ENCODE measurements at regions not wholly inside any gene's neighbourhood (a gene's known extent, or its start where the extent isn't known, plus 50 kb on each side); places are given as distances from the start of the nearest gene placed in this dataset.

DNA sequence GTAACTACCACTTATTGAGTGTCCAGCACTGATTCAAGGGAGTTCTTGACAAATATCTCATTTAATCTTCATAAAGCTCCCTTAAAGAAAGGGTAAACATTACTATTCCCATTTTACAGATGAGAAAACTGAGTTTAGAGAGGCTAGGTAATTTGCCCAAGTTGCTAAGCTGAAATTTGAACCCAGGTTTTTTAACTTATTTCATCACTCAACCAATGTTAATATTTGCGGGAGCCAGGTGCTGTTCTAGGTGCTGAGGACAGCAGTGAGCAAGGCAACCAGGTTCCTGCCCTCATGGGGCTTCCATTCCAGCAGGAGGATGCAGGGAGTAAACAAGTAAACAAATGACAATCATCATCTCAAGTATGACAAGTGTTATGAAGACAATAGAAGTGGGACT lies 104.0 kb upstream of the LHX1 start:
- no peak overlapping the region for H2AFZ ChIP-seq (ENCODE audit: low read depth, low read length)
- DNase-seq (ENCODE audit: low read depth) (no peak), FAIRE-seq (no peak)
- no peaks in the 10 kb centered on the region for H3K79me2 ChIP-seq (ENCODE audit: insufficient read depth, low read length)
- no peak overlapping the region for H3K9ac ChIP-seq (ENCODE audit: low read length)
- H3K4me3 ChIP-seq (ENCODE audit: insufficient read depth, low read depth, low read length): no peak overlapping the region
- no peaks in the 10 kb centered on the region for H3K4me1 ChIP-seq (ENCODE audit: insufficient read depth, low read length)
- peaks cover 4% of the 10 kb centered on the region for H3K27me3 ChIP-seq (ENCODE audit: insufficient read depth, low read length)
- H3K4me2 ChIP-seq (ENCODE audit: low read length): no peak overlapping the region
- H3K9me3 ChIP-seq (ENCODE audit: insufficient read depth, low read depth, low read length): no peaks in the 10 kb centered on the region
- Mint-ChIP-seq H3K4me1 (ENCODE audit: low read depth, unreplicated experiment) (no peaks in the 10 kb centered on the region), H3K9me3 (ENCODE audit: unreplicated experiment) (no peaks in the 10 kb centered on the region), H3K27ac (ENCODE audit: unreplicated experiment) (no peak overlapping the region), H3K36me3 (ENCODE audit: low read depth, unreplicated experiment) (no peaks in the 10 kb centered on the region), H3K4me3 (ENCODE audit: unreplicated experiment) (no peak overlapping the region), H3K27me3 (ENCODE audit: low read depth, unreplicated experiment) (peaks cover 33% of the 10 kb centered on the region)
- TF ChIP-seq, protein P1, sequence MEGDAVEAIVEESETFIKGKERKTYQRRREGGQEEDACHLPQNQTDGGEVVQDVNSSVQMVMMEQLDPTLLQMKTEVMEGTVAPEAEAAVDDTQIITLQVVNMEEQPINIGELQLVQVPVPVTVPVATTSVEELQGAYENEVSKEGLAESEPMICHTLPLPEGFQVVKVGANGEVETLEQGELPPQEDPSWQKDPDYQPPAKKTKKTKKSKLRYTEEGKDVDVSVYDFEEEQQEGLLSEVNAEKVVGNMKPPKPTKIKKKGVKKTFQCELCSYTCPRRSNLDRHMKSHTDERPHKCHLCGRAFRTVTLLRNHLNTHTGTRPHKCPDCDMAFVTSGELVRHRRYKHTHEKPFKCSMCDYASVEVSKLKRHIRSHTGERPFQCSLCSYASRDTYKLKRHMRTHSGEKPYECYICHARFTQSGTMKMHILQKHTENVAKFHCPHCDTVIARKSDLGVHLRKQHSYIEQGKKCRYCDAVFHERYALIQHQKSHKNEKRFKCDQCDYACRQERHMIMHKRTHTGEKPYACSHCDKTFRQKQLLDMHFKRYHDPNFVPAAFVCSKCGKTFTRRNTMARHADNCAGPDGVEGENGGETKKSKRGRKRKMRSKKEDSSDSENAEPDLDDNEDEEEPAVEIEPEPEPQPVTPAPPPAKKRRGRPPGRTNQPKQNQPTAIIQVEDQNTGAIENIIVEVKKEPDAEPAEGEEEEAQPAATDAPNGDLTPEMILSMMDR (IDR thresholded peaks at IDR 0.05; ENCODE audit: insufficient read depth, low read depth, low read length): no peak
- no peak for TF ChIP-seq EZH2 (IDR thresholded peaks at IDR 0.05; ENCODE audit: insufficient read depth, low read length)
- H4K20me1 ChIP-seq (ENCODE audit: insufficient read depth, low read length): no peaks in the 10 kb centered on the region
- H3K27ac ChIP-seq (ENCODE audit: low read depth, low read length): no peak overlapping the region
- no peaks in the 10 kb centered on the region for H3K36me3 ChIP-seq (ENCODE audit: insufficient read depth, low read length)

DNA sequence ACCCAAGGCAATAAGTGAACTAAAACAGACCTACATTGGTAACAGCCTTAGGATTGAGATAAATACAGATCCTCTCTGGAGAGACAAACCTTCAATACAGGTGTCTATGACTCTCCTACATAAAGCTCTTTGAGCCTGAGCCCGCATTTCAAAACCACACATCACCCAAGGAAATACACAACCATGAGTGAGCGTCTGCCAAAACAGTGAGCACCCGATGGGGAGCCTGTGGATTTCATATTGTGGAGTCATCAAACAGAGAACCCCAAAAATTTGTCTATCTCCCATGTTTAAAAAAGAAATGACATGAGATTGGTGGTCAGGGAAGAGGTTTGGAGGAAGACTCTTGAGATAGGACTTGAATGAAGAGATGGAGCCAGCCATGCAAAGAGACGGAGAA lies 102.2 kb upstream of the LHX1 start:
- H3K4me2 ChIP-seq (ENCODE audit: low read length): no peak overlapping the region
- no peak overlapping the region for H3K27ac ChIP-seq (ENCODE audit: low read depth, low read length)
- H3K27me3 ChIP-seq (ENCODE audit: insufficient read depth, low read length): no peaks in the 10 kb centered on the region
- no peak overlapping the region for H3K4me3 ChIP-seq (ENCODE audit: insufficient read depth, low read depth, low read length)
- FAIRE-seq (no peak), DNase-seq (ENCODE audit: low read depth) (no peak)
- H3K36me3 ChIP-seq (ENCODE audit: insufficient read depth, low read length): no peaks in the 10 kb centered on the region
- H3K4me1 ChIP-seq (ENCODE audit: insufficient read depth, low read length): no peaks in the 10 kb centered on the region
- no peak overlapping the region for H3K9ac ChIP-seq (ENCODE audit: low read length)
- no peak overlapping the region for H3K27ac Mint-ChIP-seq (ENCODE audit: unreplicated experiment)
- TF ChIP-seq, protein P1 (IDR thresholded peaks at IDR 0.05; ENCODE audit: insufficient read depth, low read depth, low read length): no peak
- H3K4me3 Mint-ChIP-seq (ENCODE audit: unreplicated experiment): no peak overlapping the region
- H3K36me3 Mint-ChIP-seq (ENCODE audit: low read depth, unreplicated experiment): no peaks in the 10 kb centered on the region
- no peaks in the 10 kb centered on the region for H4K20me1 ChIP-seq (ENCODE audit: insufficient read depth, low read length)
- H3K79me2 ChIP-seq (ENCODE audit: insufficient read depth, low read length): no peaks in the 10 kb centered on the region
- no peaks in the 10 kb centered on the region for H3K4me1 Mint-ChIP-seq (ENCODE audit: low read depth, unreplicated experiment)
- peaks cover 36% of the 10 kb centered on the region for H3K27me3 Mint-ChIP-seq (ENCODE audit: low read depth, unreplicated experiment)
- no peaks in the 10 kb centered on the region for H3K9me3 ChIP-seq (ENCODE audit: insufficient read depth, low read depth, low read length)
- no peaks in the 10 kb centered on the region for H3K9me3 Mint-ChIP-seq (ENCODE audit: unreplicated experiment)
- no peak overlapping the region for H2AFZ ChIP-seq (ENCODE audit: low read depth, low read length)

DNA sequence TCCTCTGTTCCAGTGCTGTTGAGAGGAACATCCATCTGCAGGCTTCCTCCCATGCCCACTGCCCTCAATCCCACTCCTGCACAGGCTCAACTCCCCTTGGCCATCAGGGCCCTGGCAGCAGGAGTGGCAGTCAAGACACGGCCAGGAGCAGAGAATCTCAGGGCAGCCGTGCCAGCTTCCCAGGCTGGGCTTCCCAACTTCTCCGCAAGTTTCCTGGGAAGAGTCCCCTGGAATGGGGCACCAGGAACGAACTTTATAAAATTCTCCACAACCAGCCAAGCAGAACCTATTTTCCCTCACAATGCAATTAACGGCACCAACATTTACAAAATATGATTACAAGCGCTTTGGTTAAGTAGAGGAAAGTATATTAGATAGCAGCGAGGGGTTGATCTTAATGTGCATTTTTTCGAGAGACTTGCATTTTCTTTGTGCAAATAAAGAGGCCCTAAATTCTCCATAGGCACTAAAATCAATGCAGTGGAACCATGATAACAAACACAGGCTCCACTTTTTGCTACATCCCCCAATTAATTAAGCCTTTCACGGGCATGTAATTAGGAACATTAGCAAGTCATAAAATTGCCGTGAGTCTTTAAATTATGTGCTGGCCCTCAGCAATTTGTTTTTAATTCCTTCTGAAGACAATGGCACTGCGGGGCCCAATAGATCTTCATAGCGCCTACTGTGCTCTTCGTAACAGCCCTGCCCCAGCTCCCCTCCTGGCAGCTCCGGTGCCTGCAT lies 99.9 kb upstream of the LHX1 start:
- Mint-ChIP-seq H3K9me3 (ENCODE audit: unreplicated experiment) (peaks cover 6% of the 10 kb centered on the region), H3K27me3 (ENCODE audit: low read depth, unreplicated experiment) (peaks cover 35% of the 10 kb centered on the region), H3K36me3 (ENCODE audit: low read depth, unreplicated experiment) (no peaks in the 10 kb centered on the region), H3K4me1 (ENCODE audit: low read depth, unreplicated experiment) (no peaks in the 10 kb centered on the region), H3K27ac (ENCODE audit: unreplicated experiment) (no peak overlapping the region), H3K4me3 (ENCODE audit: unreplicated experiment) (no peak overlapping the region)
- H2AFZ ChIP-seq (ENCODE audit: low read depth, low read length): no peak overlapping the region
- no peaks in the 10 kb centered on the region for H3K27me3 ChIP-seq (ENCODE audit: insufficient read depth, low read length)
- no peak for DNase-seq (ENCODE audit: low read depth)
- no peaks in the 10 kb centered on the region for H3K36me3 ChIP-seq (ENCODE audit: insufficient read depth, low read length)
- no peak for FAIRE-seq
- no peaks in the 10 kb centered on the region for H3K79me2 ChIP-seq (ENCODE audit: insufficient read depth, low read length)
- no peaks in the 10 kb centered on the region for H4K20me1 ChIP-seq (ENCODE audit: insufficient read depth, low read length)
- no peaks in the 10 kb centered on the region for H3K9me3 ChIP-seq (ENCODE audit: insufficient read depth, low read depth, low read length)
- no peak overlapping the region for H3K4me2 ChIP-seq (ENCODE audit: low read length)
- no peak overlapping the region for H3K4me3 ChIP-seq (ENCODE audit: insufficient read depth, low read depth, low read length)
- no peaks in the 10 kb centered on the region for H3K4me1 ChIP-seq (ENCODE audit: insufficient read depth, low read length)
- no peak overlapping the region for H3K27ac ChIP-seq (ENCODE audit: low read depth, low read length)
- TF ChIP-seq, protein P1 (IDR thresholded peaks at IDR 0.05; ENCODE audit: insufficient read depth, low read depth, low read length): no peak
- no peak for TF ChIP-seq EZH2 (IDR thresholded peaks at IDR 0.05; ENCODE audit: insufficient read depth, low read length)
- H3K9ac ChIP-seq (ENCODE audit: low read length): no peak overlapping the region
